ENCODE measurements at regions not wholly inside any gene's neighbourhood (a gene's known extent, or its start where the extent isn't known, plus 50 kb on each side); places are given as distances from the start of the nearest gene placed in this dataset.
A peak's percentile ranks its signal among the peaks of the same experiment; 100 is the strongest.

- no peak overlapping the region for H3K4me2 ChIP-seq (ENCODE audit: low read length)
- H3K27me3 ChIP-seq (ENCODE audit: insufficient read depth, low read length) = no peaks in the 10 kb centered on the region
- H3K4me3 ChIP-seq (ENCODE audit: insufficient read depth, low read depth, low read length) = no peak overlapping the region
- no peaks in the 10 kb centered on the region for H3K79me2 ChIP-seq (ENCODE audit: insufficient read depth, low read length)
- no peaks in the 10 kb centered on the region for H3K36me3 ChIP-seq (ENCODE audit: insufficient read depth, low read length)
- no peak overlapping the region for H3K9ac ChIP-seq (ENCODE audit: low read length)
- H3K4me1 Mint-ChIP-seq (ENCODE audit: low read depth, unreplicated experiment) = peaks cover 13% of the 10 kb centered on the region
- no peak overlapping the region for H3K4me3 Mint-ChIP-seq (ENCODE audit: unreplicated experiment)
- H3K27ac ChIP-seq (ENCODE audit: low read depth, low read length) = no peak overlapping the region
- H3K9me3 ChIP-seq (ENCODE audit: insufficient read depth, low read depth, low read length) = no peaks in the 10 kb centered on the region
- peaks cover 10% of the 10 kb centered on the region for H3K9me3 Mint-ChIP-seq (ENCODE audit: unreplicated experiment)
- H3K36me3 Mint-ChIP-seq (ENCODE audit: low read depth, unreplicated experiment) = peaks cover 2% of the 10 kb centered on the region
- no peak overlapping the region for H3K27ac Mint-ChIP-seq (ENCODE audit: unreplicated experiment)
- no peak for TF ChIP-seq EZH2 (IDR thresholded peaks at IDR 0.05; ENCODE audit: insufficient read depth, low read length)
- H2AFZ ChIP-seq (ENCODE audit: low read depth, low read length) = no peak overlapping the region
- DNase-seq (ENCODE audit: low read depth) (no peak), FAIRE-seq (no peak)
- H3K4me1 ChIP-seq (ENCODE audit: insufficient read depth, low read length) = peaks cover 7% of the 10 kb centered on the region
- H3K27me3 Mint-ChIP-seq (ENCODE audit: low read depth, unreplicated experiment) = no peaks in the 10 kb centered on the region
- H4K20me1 ChIP-seq (ENCODE audit: insufficient read depth, low read length) = no peaks in the 10 kb centered on the region
These were observed 508.5 kb downstream of the CENPC start for GRCh38 chr4:67036791-67037190.

- Histone ChIP-seq H2AFZ (ENCODE audit: low read depth, low read length) (no peak overlapping the region), H3K4me2 (ENCODE audit: low read length) (peak overlapping the region; percentile 41), H3K27ac (ENCODE audit: low read depth, low read length) (no peak overlapping the region), H3K4me1 (ENCODE audit: insufficient read depth, low read length) (peaks cover 7% of the 10 kb centered on the region), H3K79me2 (ENCODE audit: insufficient read depth, low read length) (no peaks in the 10 kb centered on the region), H3K27me3 (ENCODE audit: insufficient read depth, low read length) (no peaks in the 10 kb centered on the region), H3K9me3 (ENCODE audit: insufficient read depth, low read depth, low read length) (no peaks in the 10 kb centered on the region), H3K9ac (ENCODE audit: low read length) (no peak overlapping the region), H3K36me3 (ENCODE audit: insufficient read depth, low read length) (no peaks in the 10 kb centered on the region), H3K4me3 (ENCODE audit: insufficient read depth, low read depth, low read length) (no peak overlapping the region), H4K20me1 (ENCODE audit: insufficient read depth, low read length) (no peaks in the 10 kb centered on the region)
- Mint-ChIP-seq H3K4me1 (ENCODE audit: low read depth, unreplicated experiment) (peaks cover 13% of the 10 kb centered on the region), H3K36me3 (ENCODE audit: low read depth, unreplicated experiment) (peaks cover 2% of the 10 kb centered on the region), H3K27ac (ENCODE audit: unreplicated experiment) (peak overlapping the region; percentile 37), H3K9me3 (ENCODE audit: unreplicated experiment) (peaks cover 10% of the 10 kb centered on the region), H3K4me3 (ENCODE audit: unreplicated experiment) (no peak overlapping the region), H3K27me3 (ENCODE audit: low read depth, unreplicated experiment) (no peaks in the 10 kb centered on the region)
- DNase-seq (ENCODE audit: low read depth) (peak; percentile 31), FAIRE-seq (no peak)
- TF ChIP-seq CTCF (IDR thresholded peaks at IDR 0.05; ENCODE audit: insufficient read depth, low read depth, low read length) (no peak), EZH2 (IDR thresholded peaks at IDR 0.05; ENCODE audit: insufficient read depth, low read length) (no peak)
These were observed 509.3 kb downstream of the CENPC start for GRCh38 chr4:67035986-67036385.

- Histone ChIP-seq H2AFZ (ENCODE audit: low read depth, low read length) (no peak overlapping the region), H3K4me3 (ENCODE audit: insufficient read depth, low read depth, low read length) (no peak overlapping the region), H3K9me3 (ENCODE audit: insufficient read depth, low read depth, low read length) (no peaks in the 10 kb centered on the region), H3K36me3 (ENCODE audit: insufficient read depth, low read length) (no peaks in the 10 kb centered on the region), H3K79me2 (ENCODE audit: insufficient read depth, low read length) (no peaks in the 10 kb centered on the region), H4K20me1 (ENCODE audit: insufficient read depth, low read length) (no peaks in the 10 kb centered on the region), H3K27me3 (ENCODE audit: insufficient read depth, low read length) (no peaks in the 10 kb centered on the region), H3K27ac (ENCODE audit: low read depth, low read length) (no peak overlapping the region), H3K9ac (ENCODE audit: low read length) (no peak overlapping the region), H3K4me2 (ENCODE audit: low read length) (peak overlapping the region; percentile 41), H3K4me1 (ENCODE audit: insufficient read depth, low read length) (peaks cover 12% of the 10 kb centered on the region)
- Mint-ChIP-seq H3K4me3 (ENCODE audit: unreplicated experiment) (no peak overlapping the region), H3K9me3 (ENCODE audit: unreplicated experiment) (peaks cover 10% of the 10 kb centered on the region), H3K27ac (ENCODE audit: unreplicated experiment) (peak overlapping the region; percentile 28), H3K27me3 (ENCODE audit: low read depth, unreplicated experiment) (no peaks in the 10 kb centered on the region), H3K4me1 (ENCODE audit: low read depth, unreplicated experiment) (peaks cover 13% of the 10 kb centered on the region), H3K36me3 (ENCODE audit: low read depth, unreplicated experiment) (peaks cover 2% of the 10 kb centered on the region)
- DNase-seq (ENCODE audit: low read depth) (peak; percentile 77), FAIRE-seq (no peak)
- TF ChIP-seq CTCF (IDR thresholded peaks at IDR 0.05; ENCODE audit: insufficient read depth, low read depth, low read length) = no peak
- no peak for TF ChIP-seq EZH2 (IDR thresholded peaks at IDR 0.05; ENCODE audit: insufficient read depth, low read length)
These were observed 509.8 kb downstream of the CENPC start for GRCh38 chr4:67035501-67035900.

Data from astrocyte (in vitro differentiated cells and primary cell).